DND-41 (cell line): ENCODE measurements at regions not wholly inside any gene's neighbourhood (a gene's known extent, or its start where the extent isn't known, plus 50 kb on each side); places are given as distances from the start of the nearest gene placed in this dataset.
"Not testable (repeated sequence)": the region's sequence is repeated elsewhere in the genome, so short reads cannot be mapped to it uniquely, and the experiment has no call there.

Experiments used
- CTCF ChIP-seq: IDR thresholded peaks from 2 replicates; pipeline ENCODE4 v1.5.1; 2012; ENCODE audit warnings: borderline replicate concordance, low read length, moderate library complexity, mild to moderate bottlenecking; ENCODE audit not compliant: poor library complexity, severe bottlenecking; ENCODE audit errors: extremely low read depth
- EZH2 ChIP-seq: IDR thresholded peaks from 3 replicates; pipeline ENCODE4 v1.6.1; 2012; ENCODE audit warnings: borderline replicate concordance, low read depth, mild to moderate bottlenecking, moderate library complexity, low read length, inconsistent platforms; ENCODE audit not compliant: severe bottlenecking

- TF ChIP-seq EZH2, CTCF: not testable (repeated sequence)
These were observed 350.7 kb downstream of the SHQ1 start for GRCh38 chr3:72497501-72497900.
